ENCODE measurements at regions not wholly inside any gene's neighbourhood (a gene's known extent, or its start where the extent isn't known, plus 50 kb on each side); places are given as distances from the start of the nearest gene placed in this dataset.
"Not testable (repeated sequence)": the region's sequence is repeated elsewhere in the genome, so short reads cannot be mapped to it uniquely, and the experiment has no call there.

DNA sequence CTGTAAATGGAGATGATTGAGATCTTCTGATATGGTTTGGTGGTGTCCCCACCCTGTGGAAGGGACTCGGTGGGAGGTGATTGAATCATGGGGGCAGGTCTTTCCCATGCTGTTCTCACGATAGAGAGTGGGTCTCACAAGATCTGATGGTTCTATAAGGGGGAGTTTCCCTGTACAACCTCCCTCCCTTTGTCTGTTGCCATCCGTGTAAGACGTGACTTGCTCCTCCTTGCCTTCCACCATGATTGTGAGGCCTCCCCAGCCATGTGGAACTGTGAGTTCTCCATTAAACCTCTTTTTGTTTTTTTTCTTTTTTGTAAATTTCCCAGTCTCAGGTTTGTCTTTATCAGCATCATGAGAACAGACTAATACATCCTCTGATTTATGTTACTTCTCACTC, 55.1 kb upstream of the PAGE5 start:
- TF ChIP-seq, protein P1, sequence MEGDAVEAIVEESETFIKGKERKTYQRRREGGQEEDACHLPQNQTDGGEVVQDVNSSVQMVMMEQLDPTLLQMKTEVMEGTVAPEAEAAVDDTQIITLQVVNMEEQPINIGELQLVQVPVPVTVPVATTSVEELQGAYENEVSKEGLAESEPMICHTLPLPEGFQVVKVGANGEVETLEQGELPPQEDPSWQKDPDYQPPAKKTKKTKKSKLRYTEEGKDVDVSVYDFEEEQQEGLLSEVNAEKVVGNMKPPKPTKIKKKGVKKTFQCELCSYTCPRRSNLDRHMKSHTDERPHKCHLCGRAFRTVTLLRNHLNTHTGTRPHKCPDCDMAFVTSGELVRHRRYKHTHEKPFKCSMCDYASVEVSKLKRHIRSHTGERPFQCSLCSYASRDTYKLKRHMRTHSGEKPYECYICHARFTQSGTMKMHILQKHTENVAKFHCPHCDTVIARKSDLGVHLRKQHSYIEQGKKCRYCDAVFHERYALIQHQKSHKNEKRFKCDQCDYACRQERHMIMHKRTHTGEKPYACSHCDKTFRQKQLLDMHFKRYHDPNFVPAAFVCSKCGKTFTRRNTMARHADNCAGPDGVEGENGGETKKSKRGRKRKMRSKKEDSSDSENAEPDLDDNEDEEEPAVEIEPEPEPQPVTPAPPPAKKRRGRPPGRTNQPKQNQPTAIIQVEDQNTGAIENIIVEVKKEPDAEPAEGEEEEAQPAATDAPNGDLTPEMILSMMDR (IDR thresholded peaks at IDR 0.05; ENCODE audit: low read length) = not testable (repeated sequence)
- not testable (repeated sequence) for TF ChIP-seq EZH2 (optimal IDR thresholded peaks at IDR 0.05; ENCODE audit: low read depth, low read length)
